Jurkat, Clone E6-1 (cell line): ENCODE measurements at regions not wholly inside any gene's neighbourhood (a gene's known extent, or its start where the extent isn't known, plus 50 kb on each side); places are given as distances from the start of the nearest gene placed in this dataset.

Source experiments
- DNase-seq: peaks from one replicate; pipeline ENCODE4 v3.0.0-alpha.2; 2011; ENCODE audit warnings: low read depth, low spot score
- H3K4me3 ChIP-seq: 2 replicates; pipeline ENCODE4 v1.5.1; 2011; ENCODE audit warnings: mild to moderate bottlenecking, low read length, control low read depth, moderate library complexity

- no peak for DNase-seq
- H3K4me3 ChIP-seq = no peak overlapping the region
These were observed 255.3 kb downstream of the SYK start for GRCh38 chr9:91056917-91057316.

DNA sequence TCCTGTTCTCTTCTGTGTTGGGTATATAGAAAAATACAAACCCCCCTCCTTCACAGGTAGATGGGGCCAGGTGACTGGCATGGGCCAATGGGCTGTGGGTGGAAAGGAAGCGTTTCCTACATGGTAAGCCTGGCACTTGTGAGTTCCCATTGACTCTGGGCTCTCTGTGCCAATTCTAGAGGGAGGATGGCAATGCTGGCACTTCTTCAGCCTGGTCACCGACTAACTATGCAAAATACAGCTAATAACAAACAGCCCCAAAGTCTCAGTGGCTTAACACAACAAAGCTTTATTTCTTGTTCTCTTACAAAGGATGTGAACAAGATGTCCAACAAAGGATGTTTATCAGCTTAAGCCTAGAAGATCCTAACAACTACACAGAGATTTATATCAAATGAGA is 258.1 kb downstream of the SYK start:
- H3K4me3 ChIP-seq = no peak overlapping the region
- no peak for DNase-seq

DNA sequence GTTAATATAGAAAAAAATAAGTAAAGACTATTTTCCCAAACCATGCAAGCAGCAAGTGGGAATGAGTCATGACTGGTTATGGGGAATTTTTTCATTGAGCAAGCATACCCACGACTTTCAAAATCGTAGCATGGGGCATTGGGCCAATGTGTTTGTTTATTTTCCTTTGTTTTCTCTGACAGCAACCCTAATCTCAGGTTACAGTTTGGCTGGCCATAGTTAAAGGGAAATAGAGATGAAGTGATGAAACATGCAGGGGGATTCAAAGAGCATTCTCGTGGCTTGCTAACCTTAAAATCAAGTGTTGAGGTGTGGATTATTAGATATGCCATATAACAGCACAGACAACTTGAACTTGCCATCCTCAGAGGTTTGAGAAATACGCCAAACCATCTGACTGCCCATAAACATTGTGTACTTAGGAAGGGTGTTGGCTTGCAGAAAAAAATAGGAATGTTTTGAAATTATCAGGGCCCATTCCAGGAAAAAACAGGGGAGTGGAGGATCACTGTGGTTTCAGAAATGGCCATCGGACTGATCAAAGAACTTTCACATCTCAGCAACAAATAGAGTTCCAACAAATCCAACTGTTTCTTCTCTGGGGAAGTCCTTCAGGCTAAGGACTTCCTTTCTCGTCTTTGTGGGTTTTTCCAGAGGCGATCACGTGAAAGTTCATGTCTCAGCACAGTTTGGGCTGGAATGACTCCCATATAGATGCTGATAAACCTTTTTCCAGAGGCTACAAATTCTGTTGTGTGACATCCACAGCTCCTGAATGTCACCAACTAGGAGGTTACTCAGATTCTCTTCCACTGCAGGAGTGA is 259.1 kb downstream of the SYK start:
- no peak for DNase-seq
- H3K4me3 ChIP-seq = no peak overlapping the region

DNA sequence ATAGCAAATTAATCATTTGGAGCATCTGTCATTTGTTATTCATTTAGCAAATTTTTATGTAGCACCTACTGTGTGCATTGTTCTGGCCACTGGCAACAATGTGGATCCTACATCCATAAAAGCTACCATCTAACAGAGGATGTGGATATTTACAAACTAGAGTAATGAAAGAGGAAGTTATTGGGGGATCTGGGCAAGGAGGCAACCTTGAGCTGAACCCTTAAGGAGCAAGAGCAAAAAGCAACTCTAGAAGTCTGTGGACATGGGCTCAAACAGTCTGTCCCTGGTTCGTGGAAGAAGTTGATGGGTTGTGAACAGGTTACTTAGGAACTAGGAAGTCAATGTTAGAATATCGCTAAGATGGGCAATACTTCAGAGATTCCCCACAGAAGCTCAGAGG is 259.9 kb downstream of the SYK start:
- no peak for DNase-seq
- H3K4me3 ChIP-seq = no peak overlapping the region

DNA sequence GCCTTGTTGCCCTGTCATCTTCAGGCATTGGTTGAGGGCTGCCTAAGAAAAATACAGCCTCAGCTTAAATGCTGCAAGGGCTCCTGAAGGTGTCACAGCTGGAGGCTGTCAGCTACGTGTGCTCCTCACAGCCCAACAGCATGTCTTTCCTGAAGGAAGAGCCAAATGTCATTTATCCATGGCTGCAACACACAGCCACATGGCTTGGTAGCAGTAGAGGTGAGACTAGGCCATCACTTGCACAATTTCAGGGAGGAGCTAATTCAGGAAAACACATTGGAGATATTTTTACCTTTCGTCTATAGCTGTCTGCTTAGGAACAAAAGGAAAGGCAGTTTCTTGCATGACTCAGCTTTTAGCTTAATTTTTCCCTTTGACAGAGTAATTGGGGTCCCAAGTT is 260.7 kb downstream of the SYK start:
- DNase-seq = no peak
- H3K4me3 ChIP-seq = no peak overlapping the region

- H3K4me3 ChIP-seq = no peak overlapping the region
- DNase-seq = no peak
These were observed 261.9 kb downstream of the SYK start for GRCh38 chr9:91063471-91063870.

DNA sequence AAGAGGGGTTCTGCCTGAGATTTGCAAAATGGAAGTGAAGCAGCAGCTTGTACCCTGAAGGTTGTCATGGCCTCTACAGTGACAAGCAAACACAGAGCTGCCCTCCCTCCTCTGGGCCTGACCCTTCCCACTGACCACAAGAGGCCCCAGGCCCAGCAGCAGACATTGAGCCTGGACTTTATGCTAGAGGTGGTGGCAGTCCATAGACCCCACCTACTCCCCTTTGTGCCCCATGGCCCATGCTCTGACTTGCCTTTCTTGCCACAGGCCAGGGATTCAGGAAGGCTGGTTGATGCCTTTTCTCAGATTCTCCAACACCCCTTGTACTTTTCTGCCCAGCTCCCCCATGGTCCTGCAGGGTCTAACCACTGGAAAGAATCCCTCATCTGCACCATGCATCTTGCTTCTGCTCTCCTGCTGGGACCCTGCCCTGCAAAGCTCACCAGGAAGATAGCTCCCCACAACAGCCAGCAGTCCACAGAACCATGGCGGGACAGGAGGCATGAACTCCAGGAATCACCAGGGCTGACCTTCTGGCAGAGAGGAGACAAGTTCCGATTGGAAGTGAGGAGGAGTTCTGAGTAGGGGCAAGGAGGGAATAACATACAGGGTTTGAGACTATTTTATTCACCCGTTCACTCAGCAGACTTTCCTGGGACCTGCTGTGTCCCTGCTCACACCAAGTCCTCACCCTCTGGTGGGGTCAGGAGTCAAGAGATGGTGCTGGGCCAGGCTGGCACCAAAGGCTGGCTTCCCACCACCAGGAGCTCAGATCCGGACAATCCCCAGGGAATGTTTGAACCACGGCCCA is 263.8 kb downstream of the SYK start:
- H3K4me3 ChIP-seq = no peak overlapping the region
- DNase-seq = no peak

GRCh38 chr9:91066042-91066415 is 264.4 kb downstream of the SYK start:
- no peak overlapping the region for H3K4me3 ChIP-seq
- no peak for DNase-seq

- DNase-seq = no peak
- H3K4me3 ChIP-seq = no peak overlapping the region
These were observed 265.2 kb downstream of the SYK start for GRCh38 chr9:91066856-91067255.

GRCh38 chr9:91067306-91067860 is 265.8 kb downstream of the SYK start:
- DNase-seq = no peak

DNA sequence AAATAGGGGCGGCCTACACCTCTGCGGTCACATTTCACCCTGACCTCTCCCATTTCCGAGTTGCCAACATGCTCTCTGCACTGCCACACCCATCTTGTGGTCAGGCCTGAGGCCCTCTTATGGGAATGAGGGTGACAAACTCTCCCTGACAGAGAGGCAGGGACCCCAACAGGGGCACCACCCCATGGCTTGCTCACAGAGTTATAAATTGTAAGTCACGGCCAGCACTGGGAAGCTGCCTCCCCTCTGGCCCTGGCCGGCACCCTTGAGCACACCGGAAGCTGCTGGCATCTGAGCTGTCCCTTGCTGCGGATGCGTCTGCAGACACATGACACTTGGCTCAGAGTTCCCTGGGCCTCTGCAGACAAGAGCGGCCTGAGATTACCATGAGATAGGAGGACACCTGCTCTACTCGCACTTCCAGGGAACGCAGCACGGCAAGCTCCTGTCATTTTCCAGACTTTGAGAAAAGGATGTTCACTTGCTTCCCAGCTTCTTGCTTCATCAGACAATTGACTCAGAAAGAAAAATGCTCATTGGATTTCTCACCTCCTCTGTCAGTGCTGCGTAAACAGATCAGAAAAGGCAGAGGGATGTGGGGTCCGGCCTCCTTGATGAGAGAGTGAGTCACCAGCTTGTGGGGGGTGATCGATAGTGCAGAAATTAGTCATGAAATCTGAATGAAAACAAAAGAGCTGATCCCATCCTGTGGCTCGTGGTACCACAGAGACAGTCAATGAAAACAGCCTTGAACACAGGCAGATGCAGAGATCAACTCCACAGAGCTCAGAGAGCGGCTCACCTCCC is 269.8 kb downstream of the SYK start:
- no peak for DNase-seq
- H3K4me3 ChIP-seq = no peak overlapping the region

More at GRCh38 chr9:91067306-91067860, 265.8 kb downstream of the SYK start:
- no peak overlapping the region for H3K4me3 ChIP-seq

DNA sequence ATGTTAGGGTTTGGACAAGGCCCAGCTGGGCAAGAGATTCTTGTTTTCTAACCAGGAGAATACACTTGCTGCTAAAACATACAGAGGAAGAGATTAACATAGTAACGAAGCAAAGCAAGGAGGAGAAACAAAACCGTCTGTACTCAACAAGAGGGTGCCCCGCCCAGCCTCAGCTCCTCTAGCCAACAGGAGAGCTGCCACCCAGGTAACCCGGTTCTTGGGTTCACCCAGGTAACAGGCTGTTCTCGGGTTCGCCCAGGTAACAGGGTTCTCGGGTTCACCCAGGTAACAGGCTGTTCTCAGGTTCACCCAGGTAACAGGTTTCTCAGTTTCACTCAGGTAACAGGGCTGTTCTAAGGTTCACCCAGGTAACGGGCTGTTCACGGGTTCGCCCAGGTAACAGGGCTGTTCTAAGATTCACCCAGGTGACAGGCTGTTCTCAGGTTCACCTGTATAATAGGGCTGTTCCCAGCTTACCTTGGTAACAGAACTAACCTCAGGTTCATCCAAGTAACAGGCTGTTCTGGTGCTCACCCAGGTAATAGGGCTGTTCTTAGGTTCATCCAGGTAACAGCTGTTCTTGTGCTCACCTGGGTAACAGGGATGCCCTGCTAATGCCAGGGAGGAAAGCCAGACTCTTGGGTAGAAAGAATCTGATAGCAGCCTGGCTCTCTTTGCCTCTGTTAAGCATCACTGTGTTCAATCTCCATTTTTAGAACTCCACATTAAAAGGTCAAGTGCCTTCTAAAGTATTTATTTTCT is 271.6 kb downstream of the SYK start:
- DNase-seq = no peak
- no peak overlapping the region for H3K4me3 ChIP-seq

GRCh38 chr9:91073811-91074771 is 272.5 kb downstream of the SYK start:
- no peak overlapping the region for H3K4me3 ChIP-seq
- no peak for DNase-seq

- DNase-seq = no peak
- no peak overlapping the region for H3K4me3 ChIP-seq
These were observed 273.2 kb downstream of the SYK start for GRCh38 chr9:91074866-91075265.

DNA sequence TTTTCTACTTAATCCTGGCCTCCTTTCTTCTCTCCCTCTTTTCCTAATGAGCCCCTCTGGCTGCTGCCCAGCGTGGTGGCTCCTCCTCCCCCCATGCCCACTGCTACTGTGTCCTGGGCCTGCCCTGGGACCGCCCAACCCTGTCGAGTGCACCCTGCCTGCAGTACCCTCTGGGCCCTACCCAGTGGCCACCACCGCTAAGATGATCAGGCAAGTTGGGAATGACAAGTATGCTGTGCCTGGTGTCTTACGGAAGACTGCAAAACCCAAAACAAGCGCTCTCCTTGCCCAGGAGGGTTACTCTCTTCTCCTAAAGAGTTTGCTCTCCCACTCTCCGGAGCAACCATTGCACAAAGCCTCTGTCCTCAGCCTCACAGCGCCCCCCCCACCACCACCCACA is 273.7 kb downstream of the SYK start:
- DNase-seq = no peak
- no peak overlapping the region for H3K4me3 ChIP-seq

DNA sequence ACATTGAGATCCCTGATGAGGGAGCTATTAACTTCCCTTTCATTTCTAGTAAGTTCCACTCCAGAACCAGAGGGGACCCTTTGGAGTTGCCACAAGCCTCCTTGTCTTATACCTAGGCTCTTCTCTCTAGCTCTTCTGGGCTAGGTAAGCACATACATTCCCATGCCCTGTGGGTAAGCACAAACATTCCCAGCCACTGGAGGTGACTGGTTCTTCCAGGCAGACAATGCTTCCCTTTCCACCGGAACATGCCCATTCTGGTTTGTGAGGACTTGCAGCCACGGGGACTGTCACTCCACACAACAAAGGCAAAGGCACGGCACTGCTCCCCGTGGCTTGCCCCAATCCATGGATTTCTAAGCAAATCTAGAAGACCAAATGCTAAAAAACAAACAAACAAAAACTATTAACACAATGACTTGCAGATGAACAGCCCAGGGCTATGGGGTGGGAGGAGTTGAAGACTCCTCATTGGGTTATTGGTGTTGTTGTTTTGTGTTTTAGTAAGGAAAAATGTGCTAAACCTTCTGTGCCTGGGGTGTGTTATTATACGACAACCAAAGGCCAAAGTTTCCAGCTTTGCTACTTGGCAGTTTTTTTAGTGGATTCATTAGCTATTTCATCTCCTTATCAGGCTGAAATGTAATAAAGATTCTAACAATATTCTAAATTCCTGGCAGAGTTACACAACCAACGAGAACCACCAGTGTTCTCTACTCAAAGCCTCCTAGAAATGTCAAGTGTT is 276.2 kb downstream of the SYK start:
- no peak for DNase-seq
- H3K4me3 ChIP-seq = no peak overlapping the region

DNA sequence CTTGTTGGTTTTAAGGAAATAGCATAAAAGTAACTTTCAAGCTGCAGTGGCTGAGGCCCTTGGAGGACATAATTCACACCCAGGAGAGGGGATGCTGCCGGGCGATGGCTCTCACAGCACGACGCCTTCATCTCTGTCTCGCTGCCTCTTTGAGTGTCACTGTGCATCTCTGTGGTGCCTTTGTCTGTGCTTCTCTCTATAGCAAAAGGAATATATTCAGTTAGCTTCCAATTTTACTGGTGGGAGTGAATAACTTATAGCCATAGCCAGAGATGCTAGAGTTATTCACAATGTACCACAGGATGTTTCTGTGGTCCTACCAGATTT is 276.7 kb downstream of the SYK start:
- DNase-seq = no peak
- H3K4me3 ChIP-seq = no peak overlapping the region
